Colonic mucosa (tissue), 4 donors: ENCODE measurements at regions not wholly inside any gene's neighbourhood (a gene's known extent, or its start where the extent isn't known, plus 50 kb on each side); places are given as distances from the start of the nearest gene placed in this dataset.
A peak's percentile ranks its signal among the peaks of the same experiment; 100 is the strongest.

ENCODE experiments used
- DNase-seq: peaks from one replicate; pipeline ENCODE4 v3.0.0-alpha.2; 2020
- H3K27ac ChIP-seq: fragments of 200-600 bp; one replicate; pipeline ENCODE4 v1.8.0; 2021
- H3K27me3 ChIP-seq: fragments of 200-600 bp; one replicate; pipeline ENCODE4 v1.8.0; 2021
- H3K36me3 ChIP-seq: fragments of 200-600 bp; one replicate; pipeline ENCODE4 v1.8.0; 2021
- H3K4me1 ChIP-seq: fragments of 200-600 bp; one replicate; pipeline ENCODE4 v1.8.0; 2021; ENCODE audit warnings: mild to moderate bottlenecking
- H3K4me3 ChIP-seq: fragments of 200-600 bp; one replicate; pipeline ENCODE4 v1.8.0; 2021
- H3K9ac ChIP-seq, 2 donors: one replicate each; pipeline ENCODE4 v1.7.0; 2013; ENCODE audit warnings: control low read depth in 2 of 2, low read depth in 2 of 2, low read length in 2 of 2
- H3K9me3 ChIP-seq: fragments of 200-600 bp; one replicate; pipeline ENCODE4 v1.8.0; 2021
- intact Hi-C: fragments of 100-400 bp; cut with DNase I; formaldehyde crosslinking; loops from one replicate; pipeline ENCODE4 v1.14.1; 2022
- TF ChIP-seq, protein P1 (sequence below): fragments of 200-600 bp; IDR thresholded peaks from one replicate; pipeline ENCODE4 v1.8.0; 2022; ENCODE audit warnings: antibody characterized with exemption, mild to moderate bottlenecking
- donor health status: healthy.
- donor health status: DM: no; HTN: no; CAD: no.
- donor health status: DM: no; HTN: no; CAD: no.

DNA sequence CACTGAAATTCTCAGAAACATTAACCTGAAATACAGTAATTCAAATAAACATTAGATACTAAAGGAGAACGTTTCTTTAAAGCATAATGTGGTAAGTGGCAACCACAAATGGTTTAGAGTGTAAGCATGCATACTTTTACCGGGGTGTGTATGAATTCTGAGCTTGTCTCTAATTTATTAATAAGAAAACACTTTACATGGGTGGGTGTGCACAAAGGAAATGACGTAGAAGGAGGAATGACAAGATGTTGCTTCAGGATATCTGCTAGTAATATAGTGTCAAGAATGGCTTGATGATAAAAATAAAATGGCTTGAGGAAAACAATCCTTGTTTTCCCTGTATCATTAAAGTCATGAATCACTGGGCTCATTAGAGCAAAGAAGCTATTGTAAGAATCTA is 92.5 kb downstream of the ARL4A start:
- Histone ChIP-seq H3K4me3 (no peak overlapping the region), H3K36me3 (no peaks in the 10 kb centered on the region), H3K9ac (no peak overlapping the region), H3K9me3 (no peaks in the 10 kb centered on the region), H3K27ac (no peak overlapping the region), H3K27me3 (no peaks in the 10 kb centered on the region), H3K4me1 (no peaks in the 10 kb centered on the region)
- TF ChIP-seq, protein P1, sequence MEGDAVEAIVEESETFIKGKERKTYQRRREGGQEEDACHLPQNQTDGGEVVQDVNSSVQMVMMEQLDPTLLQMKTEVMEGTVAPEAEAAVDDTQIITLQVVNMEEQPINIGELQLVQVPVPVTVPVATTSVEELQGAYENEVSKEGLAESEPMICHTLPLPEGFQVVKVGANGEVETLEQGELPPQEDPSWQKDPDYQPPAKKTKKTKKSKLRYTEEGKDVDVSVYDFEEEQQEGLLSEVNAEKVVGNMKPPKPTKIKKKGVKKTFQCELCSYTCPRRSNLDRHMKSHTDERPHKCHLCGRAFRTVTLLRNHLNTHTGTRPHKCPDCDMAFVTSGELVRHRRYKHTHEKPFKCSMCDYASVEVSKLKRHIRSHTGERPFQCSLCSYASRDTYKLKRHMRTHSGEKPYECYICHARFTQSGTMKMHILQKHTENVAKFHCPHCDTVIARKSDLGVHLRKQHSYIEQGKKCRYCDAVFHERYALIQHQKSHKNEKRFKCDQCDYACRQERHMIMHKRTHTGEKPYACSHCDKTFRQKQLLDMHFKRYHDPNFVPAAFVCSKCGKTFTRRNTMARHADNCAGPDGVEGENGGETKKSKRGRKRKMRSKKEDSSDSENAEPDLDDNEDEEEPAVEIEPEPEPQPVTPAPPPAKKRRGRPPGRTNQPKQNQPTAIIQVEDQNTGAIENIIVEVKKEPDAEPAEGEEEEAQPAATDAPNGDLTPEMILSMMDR: no peak
- intact Hi-C loops: no loop called here
- DNase-seq: no peak

DNA sequence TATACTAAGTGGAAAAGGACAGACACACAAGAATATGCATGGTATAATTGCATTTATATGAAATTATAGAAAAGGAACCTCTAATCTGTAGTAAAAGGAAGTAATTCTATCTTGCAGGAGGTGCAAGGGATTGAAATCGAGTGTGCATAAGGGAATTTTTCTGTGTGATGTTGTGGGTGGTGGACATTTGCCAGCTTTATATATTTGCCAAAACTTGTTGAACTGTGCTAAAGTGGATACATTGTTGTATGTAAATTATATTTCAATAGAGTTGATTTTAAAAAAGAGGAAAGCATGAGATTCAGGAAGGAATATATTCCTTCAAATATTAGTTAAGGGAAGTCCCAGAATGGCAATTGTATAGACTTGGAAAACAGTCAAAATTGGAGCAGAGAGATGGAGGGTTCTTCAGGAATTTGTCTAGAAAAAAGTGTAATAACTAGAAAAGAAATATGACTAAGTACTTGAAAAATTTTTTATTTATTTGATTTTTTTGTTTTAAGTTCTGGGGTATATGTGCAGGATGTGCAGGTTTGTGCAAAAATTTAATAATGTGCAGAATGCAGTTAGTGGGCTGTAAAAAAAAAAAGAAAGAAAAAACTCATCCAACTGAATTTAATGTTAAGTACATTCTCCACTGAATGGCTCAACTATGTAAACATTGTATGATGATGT is 96.1 kb downstream of the ARL4A start:
- no peak for DNase-seq
- Histone ChIP-seq H3K9me3 (no peaks in the 10 kb centered on the region), H3K36me3 (no peaks in the 10 kb centered on the region), H3K27me3 (no peaks in the 10 kb centered on the region), H3K4me1 (no peaks in the 10 kb centered on the region), H3K27ac (no peak overlapping the region), H3K9ac (no peak overlapping the region), H3K4me3 (no peak overlapping the region)
- intact Hi-C loops: no loop called here
- TF ChIP-seq, protein P1: no peak

DNA sequence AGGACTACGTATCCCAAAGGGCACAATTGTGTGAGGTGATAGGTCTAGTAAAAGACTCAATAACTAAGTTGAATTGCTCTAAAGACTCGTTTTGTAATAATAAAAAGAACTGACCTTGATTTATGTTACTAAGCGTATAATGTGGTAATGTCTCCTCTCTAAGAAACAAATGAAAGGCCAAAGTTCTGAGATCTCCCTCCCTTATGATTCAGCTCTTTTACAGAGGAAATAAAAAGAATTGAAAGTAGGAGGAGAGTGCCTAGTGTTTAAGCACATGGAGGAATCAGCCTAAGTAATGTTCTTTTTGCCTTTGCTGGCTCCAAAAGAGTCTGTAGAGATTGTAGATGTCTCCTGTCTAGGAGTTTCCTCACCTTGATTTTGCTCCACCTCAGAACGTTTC is 98.0 kb downstream of the ARL4A start:
- Histone ChIP-seq H3K9me3 (no peaks in the 10 kb centered on the region), H3K9ac (no peak overlapping the region), H3K27me3 (no peaks in the 10 kb centered on the region), H3K4me1 (no peaks in the 10 kb centered on the region), H3K4me3 (no peak overlapping the region), H3K36me3 (no peaks in the 10 kb centered on the region), H3K27ac (peak overlapping the region; percentile 54)
- intact Hi-C loops: no loop called here
- DNase-seq: no peak
- TF ChIP-seq, protein P1: no peak

DNA sequence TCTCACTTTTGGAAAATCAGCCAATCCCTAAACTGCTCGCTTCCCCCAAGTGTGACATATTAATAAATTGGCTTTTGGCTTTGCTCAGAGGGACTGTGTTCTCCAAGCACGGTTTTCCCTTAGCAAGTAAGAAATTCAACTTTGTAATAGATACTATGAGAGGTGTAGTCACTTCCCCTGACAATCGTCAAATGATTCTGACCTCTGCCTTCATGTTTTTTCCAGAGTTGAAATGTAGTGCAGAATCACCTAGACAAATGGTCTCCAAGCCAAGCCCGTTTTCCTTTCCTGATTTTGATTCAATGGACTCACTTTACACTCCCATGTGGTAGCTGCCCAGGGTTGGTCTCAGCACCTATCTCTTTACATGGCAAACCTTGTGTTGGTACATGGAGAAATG is 99.1 kb downstream of the ARL4A start:
- H3K9me3 ChIP-seq: no peaks in the 10 kb centered on the region
- no peaks in the 10 kb centered on the region for H3K4me1 ChIP-seq
- H3K4me3 ChIP-seq: no peak overlapping the region
- no peak overlapping the region for H3K27ac ChIP-seq
- no peaks in the 10 kb centered on the region for H3K36me3 ChIP-seq
- no peaks in the 10 kb centered on the region for H3K27me3 ChIP-seq
- H3K9ac ChIP-seq: no peak overlapping the region
- TF ChIP-seq, protein P1: no peak
- no peak for DNase-seq
- intact Hi-C loops: no loop called here

DNA sequence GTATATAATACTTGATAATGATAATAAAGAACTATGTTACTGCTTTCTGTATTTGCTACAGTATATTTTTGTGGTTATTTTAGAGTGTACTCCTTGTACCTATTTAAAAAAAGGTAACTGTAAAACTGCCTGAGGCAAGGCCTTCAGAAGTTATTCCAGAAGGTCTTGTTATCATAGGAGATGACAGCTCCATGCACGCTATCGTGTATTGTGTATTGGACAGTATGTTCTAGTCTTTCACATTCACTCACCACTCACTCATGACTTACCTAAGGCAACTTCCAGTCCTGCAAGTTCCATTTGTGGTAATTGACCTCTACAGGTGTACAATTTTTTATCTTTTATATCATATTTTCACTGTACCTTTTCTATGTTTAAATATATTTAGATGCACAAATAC is 100.7 kb downstream of the ARL4A start:
- DNase-seq: no peak
- Histone ChIP-seq H3K27me3 (no peaks in the 10 kb centered on the region), H3K27ac (no peak overlapping the region), H3K9ac (no peak overlapping the region), H3K4me3 (no peak overlapping the region), H3K4me1 (no peaks in the 10 kb centered on the region), H3K9me3 (no peaks in the 10 kb centered on the region), H3K36me3 (no peaks in the 10 kb centered on the region)
- TF ChIP-seq, protein P1: no peak
- intact Hi-C loops: no loop called here
